ENCODE measurements at regions not wholly inside any gene's neighbourhood (a gene's known extent, or its start where the extent isn't known, plus 50 kb on each side); places are given as distances from the start of the nearest gene placed in this dataset.

- TF ChIP-seq POLR2A (IDR thresholded peaks at IDR 0.05; ENCODE audit: low read length) (no peak), GATA1 (IDR thresholded peaks at IDR 0.05; ENCODE audit: low read depth, low read length) (no peak)
Observed at GRCh38 chr4:20192736-20193135, 59.0 kb upstream of the SLIT2 start.

Measured in erythroblast (primary cell).